Spleen (tissue), 11 donors: ENCODE measurements at regions not wholly inside any gene's neighbourhood (a gene's known extent, or its start where the extent isn't known, plus 50 kb on each side); places are given as distances from the start of the nearest gene placed in this dataset.

ENCODE experiments used
- DNase-seq: peaks from one replicate; pipeline ENCODE4 v3.0.0-alpha.2; 2020
- H3K27ac ChIP-seq, 8 donors: fragments of 200-600 bp; sonication (generic) in 7 of 8; 1 replicate in 4 of 8; 2 replicates in 4 of 8; pipeline versions ENCODE4 v1.5.0 to v1.8.0; 2016 to 2021; ENCODE audit warnings: inconsistent platforms in 4 of 8, mild to moderate bottlenecking in 4 of 8, moderate library complexity in 1 of 8
- H3K27me3 ChIP-seq, 7 donors: fragments of 200-600 bp; sonication (generic) in 6 of 7; replicated peaks in 1 of 7; 1 replicate in 4 of 7; 2 replicates in 3 of 7; pipeline versions ENCODE4 v1.5.0 to v1.8.0; 2016 to 2021; ENCODE audit warnings: inconsistent platforms in 3 of 7, mild to moderate bottlenecking in 1 of 7
- H3K36me3 ChIP-seq, 6 donors: fragments of 200-600 bp; sonication (generic) in 5 of 6; 1 replicate in 4 of 6; 2 replicates in 2 of 6; pipeline versions ENCODE4 v1.5.0 to v1.8.0; 2016 to 2021; ENCODE audit warnings: inconsistent platforms in 2 of 6
- H3K4me1 ChIP-seq, 6 donors: fragments of 200-600 bp; sonication (generic) in 5 of 6; 1 replicate in 3 of 6; 2 replicates in 3 of 6; pipeline versions ENCODE4 v1.5.0 to v1.8.0; 2016 to 2021; ENCODE audit warnings: inconsistent platforms in 3 of 6
- H3K4me3 ChIP-seq, 8 donors: fragments of 200-600 bp; sonication (generic) in 7 of 8; 1 replicate in 4 of 8; 2 replicates in 4 of 8; pipeline versions ENCODE4 v1.5.0 to v1.8.0; 2016 to 2021; ENCODE audit warnings: inconsistent platforms in 4 of 8, mild to moderate bottlenecking in 4 of 8, moderate library complexity in 2 of 8
- H3K9me3 ChIP-seq, 8 donors: fragments of 200-600 bp; sonication (generic) in 7 of 8; 1 replicate in 4 of 8; 2 replicates in 4 of 8; pipeline versions ENCODE4 v1.5.0 to v1.8.0; 2016 to 2021; ENCODE audit warnings: inconsistent platforms in 4 of 8
- POLR2A ChIP-seq, 3 donors: fragments of 450-650 bp; IDR thresholded peaks; one replicate each; pipeline ENCODE4 v1.5.1; 2017; ENCODE audit warnings: antibody characterized with exemption in 3 of 3, mild to moderate bottlenecking in 1 of 3
- POLR2AphosphoS5 ChIP-seq, 3 donors: sonication (generic); formaldehyde crosslinking; IDR thresholded peaks; one replicate each; pipeline ENCODE4 v1.5.1; 2017; ENCODE audit warnings: antibody characterized with exemption in 3 of 3
- WGBS, 5 donors: extraction: QIAGEN DNeasy Blood & Tissue Kit in 3 of 5; methylation state at CpG; one replicate each; pipeline versions ENCODE4 v1.1.5 to v1.1.7; 2013 to 2018; 5-methylcytosine and 5-hydroxymethylcytosine counted together
- intact Hi-C: fragments of 100-400 bp; cut with DNase I; formaldehyde crosslinking; loops from one replicate; pipeline ENCODE4 v1.15.0; 2023; ENCODE audit warnings: low total_unique reads
- TF ChIP-seq, protein P1 (sequence below), 11 experiments: fragments of 200-600 bp in 7 of 11; fragments of 450-650 bp in 4 of 11; sonication (generic) in 4 of 11; IDR thresholded peaks in 8 of 11; conservative IDR thresholded peaks in 3 of 11; 1 replicate in 7 of 11; 2 replicates in 4 of 11; pipeline versions ENCODE4 v1.4.0 to v1.8.0; 2016 to 2021; ENCODE audit warnings: antibody characterized with exemption in 11 of 11, inconsistent platforms in 4 of 11, mild to moderate bottlenecking in 1 of 11
- donor health status: healthy with polysubstance abuse.
- donor health status: DM: no; HTN: no; CAD: no; lungs with moderate emphysema.
- donor health status: DM: no; HTN: no; CAD: no.
- donor health status: Bipolar disorder and iron deficiency.
- donor health status: healthy.
- donor health status: DM: no; HTN: no; CAD: no.
- donor health status: DM: yes; HTN: yes; CAD: no.

DNA sequence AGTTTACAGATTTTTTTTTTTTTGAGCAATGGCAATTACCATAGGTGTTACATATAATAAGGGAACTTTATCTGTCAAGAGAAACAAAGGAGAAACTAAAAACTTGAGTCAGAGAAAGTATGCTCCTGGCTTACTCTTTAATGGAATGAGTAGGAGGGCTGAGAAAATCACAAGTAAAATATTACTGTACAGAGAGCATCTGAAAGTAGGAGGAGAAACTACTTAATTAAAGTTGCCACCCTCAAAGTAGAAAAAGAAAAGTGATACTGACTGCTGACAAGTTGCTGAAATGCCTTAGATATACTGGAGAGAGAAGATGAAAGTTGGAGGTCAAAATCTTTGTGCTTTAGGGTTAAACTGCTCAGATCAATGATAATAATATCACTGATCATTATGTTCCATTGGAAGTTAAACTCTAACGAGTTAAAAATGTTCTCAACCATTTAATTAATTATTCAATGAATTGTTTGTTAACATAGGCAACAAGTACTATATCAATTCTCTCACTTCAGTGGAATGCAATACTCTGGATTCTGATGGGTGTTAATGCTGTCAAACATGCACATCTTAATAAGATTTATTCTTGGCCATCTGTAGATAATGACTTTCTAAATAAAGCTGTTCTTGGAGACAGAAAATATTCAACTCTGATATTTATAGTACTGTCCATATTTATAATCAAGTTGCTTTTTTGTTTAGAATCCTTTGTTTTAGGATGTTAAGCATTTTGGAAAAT is 61.2 kb upstream of the CAMK2D start:
- 51 to 59% (median 58%) methylated on average over 1 of the region's 1 CpG for WGBS, 5 donors
- intact Hi-C loops: no loop called here

DNA sequence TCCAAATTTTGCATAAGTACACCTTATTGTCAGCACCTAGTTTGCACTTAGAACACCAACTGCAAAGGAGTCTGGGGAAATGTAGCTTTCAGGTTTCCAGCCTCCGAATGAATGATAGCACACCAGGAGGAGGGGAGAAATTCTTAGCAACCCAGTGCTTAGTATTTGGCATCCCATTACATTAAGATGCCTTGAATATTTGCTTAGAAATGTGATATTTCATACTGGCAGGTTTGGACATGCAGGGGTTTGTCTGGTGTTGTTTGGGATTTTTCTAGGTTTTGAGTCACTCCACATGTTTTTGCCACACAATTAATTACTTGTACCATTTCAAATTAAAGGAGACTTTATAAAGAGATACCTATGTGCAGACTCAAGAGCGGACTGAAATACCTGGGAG is 60.3 kb upstream of the CAMK2D start:
- intact Hi-C loops: no loop called here
- no peak for DNase-seq
- H3K4me1 ChIP-seq: peaks cover 4 to 41% (median 17%) of the 10 kb centered on the region in 6 donors
- H3K27ac ChIP-seq: no peak overlapping the region
- WGBS, 5 donors: 87 to 96% (median 91%) methylated on average over 2 of the region's 2 CpGs
- no peaks in the 10 kb centered on the region for H3K9me3 ChIP-seq
- TF ChIP-seq POLR2AphosphoS5 (IDR thresholded peaks at IDR 0.05) (no peak), POLR2A (IDR thresholded peaks at IDR 0.05) (no peak)
- TF ChIP-seq, protein P1, sequence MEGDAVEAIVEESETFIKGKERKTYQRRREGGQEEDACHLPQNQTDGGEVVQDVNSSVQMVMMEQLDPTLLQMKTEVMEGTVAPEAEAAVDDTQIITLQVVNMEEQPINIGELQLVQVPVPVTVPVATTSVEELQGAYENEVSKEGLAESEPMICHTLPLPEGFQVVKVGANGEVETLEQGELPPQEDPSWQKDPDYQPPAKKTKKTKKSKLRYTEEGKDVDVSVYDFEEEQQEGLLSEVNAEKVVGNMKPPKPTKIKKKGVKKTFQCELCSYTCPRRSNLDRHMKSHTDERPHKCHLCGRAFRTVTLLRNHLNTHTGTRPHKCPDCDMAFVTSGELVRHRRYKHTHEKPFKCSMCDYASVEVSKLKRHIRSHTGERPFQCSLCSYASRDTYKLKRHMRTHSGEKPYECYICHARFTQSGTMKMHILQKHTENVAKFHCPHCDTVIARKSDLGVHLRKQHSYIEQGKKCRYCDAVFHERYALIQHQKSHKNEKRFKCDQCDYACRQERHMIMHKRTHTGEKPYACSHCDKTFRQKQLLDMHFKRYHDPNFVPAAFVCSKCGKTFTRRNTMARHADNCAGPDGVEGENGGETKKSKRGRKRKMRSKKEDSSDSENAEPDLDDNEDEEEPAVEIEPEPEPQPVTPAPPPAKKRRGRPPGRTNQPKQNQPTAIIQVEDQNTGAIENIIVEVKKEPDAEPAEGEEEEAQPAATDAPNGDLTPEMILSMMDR (IDR thresholded peaks at IDR 0.05 in 8 of 11, conservative IDR thresholded peaks at IDR 0.05 in 3 of 11): no peak
- H3K4me3 ChIP-seq: no peak overlapping the region
- H3K36me3 ChIP-seq: no peaks in the 10 kb centered on the region
- H3K27me3 ChIP-seq: no peaks in the 10 kb centered on the region

More for the DNA sequence above, 61.2 kb upstream of the CAMK2D start:
- no peak overlapping the region for H3K4me3 ChIP-seq
- no peak overlapping the region for H3K27ac ChIP-seq
- no peaks in the 10 kb centered on the region for H3K27me3 ChIP-seq
- H3K36me3 ChIP-seq: no peaks in the 10 kb centered on the region
- no peak for DNase-seq
- TF ChIP-seq, protein P1 (IDR thresholded peaks at IDR 0.05 in 8 of 11, conservative IDR thresholded peaks at IDR 0.05 in 3 of 11): no peak
- TF ChIP-seq POLR2AphosphoS5 (IDR thresholded peaks at IDR 0.05) (no peak), POLR2A (IDR thresholded peaks at IDR 0.05) (no peak)
- H3K4me1 ChIP-seq: peaks cover 4 to 41% (median 17%) of the 10 kb centered on the region in 6 donors
- H3K9me3 ChIP-seq: no peaks in the 10 kb centered on the region

DNA sequence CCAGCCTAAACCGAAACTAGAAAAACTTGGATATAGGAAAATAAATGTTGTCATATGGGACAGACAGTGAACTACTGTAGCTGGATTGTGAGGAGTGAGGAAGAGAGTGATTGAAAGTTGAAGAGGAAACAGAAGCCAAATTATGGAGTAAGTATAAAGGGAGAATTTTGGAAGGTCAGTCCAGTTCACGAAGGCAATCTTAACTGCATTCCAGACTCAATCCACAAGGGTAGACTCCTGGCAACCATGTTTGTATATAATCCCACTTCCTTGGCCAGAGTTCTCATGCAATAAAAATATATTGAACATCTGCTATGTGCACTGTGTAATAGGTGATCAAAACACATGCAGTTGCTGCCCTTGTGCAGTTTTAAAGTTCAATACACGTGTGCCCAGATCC is 58.6 kb upstream of the CAMK2D start:
- intact Hi-C loops: no loop called here
- H3K27me3 ChIP-seq: no peaks in the 10 kb centered on the region
- no peak for TF ChIP-seq POLR2A (IDR thresholded peaks at IDR 0.05)
- TF ChIP-seq, protein P1 (IDR thresholded peaks at IDR 0.05 in 8 of 11, conservative IDR thresholded peaks at IDR 0.05 in 3 of 11): no peak
- no peak for TF ChIP-seq POLR2AphosphoS5 (IDR thresholded peaks at IDR 0.05)
- peaks cover 0 to 26% (median 11%) of the 10 kb centered on the region in 6 donors for H3K4me1 ChIP-seq
- H3K4me3 ChIP-seq: no peak overlapping the region
- no peak for DNase-seq
- H3K36me3 ChIP-seq: no peaks in the 10 kb centered on the region
- H3K9me3 ChIP-seq: no peaks in the 10 kb centered on the region
- H3K27ac ChIP-seq: no peak overlapping the region
- WGBS, 5 donors: 46 to 79% (median 49%) methylated on average over 3 of the region's 3 CpGs

DNA sequence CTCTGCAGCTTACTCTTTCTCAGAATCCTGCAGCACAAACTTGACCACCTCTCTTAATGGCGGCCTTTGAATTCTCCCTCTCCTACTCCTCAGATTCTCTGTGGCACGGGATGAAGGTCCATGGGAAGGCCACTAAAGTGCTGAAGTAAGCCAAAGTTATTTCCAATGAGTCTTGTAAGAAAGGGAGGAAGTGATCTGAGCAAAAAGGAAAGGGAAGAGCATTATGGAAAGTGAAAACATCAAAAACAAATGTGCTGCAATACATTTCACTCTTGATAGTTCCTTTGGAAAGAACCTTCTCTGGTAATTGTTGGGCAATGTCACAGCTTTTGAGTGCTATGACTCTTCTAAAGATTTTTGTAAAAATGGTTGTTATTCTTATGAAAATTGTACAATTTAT is 54.3 kb upstream of the CAMK2D start:
- DNase-seq: no peak
- TF ChIP-seq POLR2A (IDR thresholded peaks at IDR 0.05) (no peak), POLR2AphosphoS5 (IDR thresholded peaks at IDR 0.05) (no peak)
- TF ChIP-seq, protein P1 (IDR thresholded peaks at IDR 0.05 in 8 of 11, conservative IDR thresholded peaks at IDR 0.05 in 3 of 11): no peak
- intact Hi-C loops: no loop called here
- Histone ChIP-seq H3K27me3 (no peaks in the 10 kb centered on the region), H3K4me3 (no peak overlapping the region), H3K27ac (peak overlapping the region in 2 of 8 donors; percentile 4 to 30), H3K36me3 (no peaks in the 10 kb centered on the region), H3K9me3 (no peaks in the 10 kb centered on the region), H3K4me1 (peaks cover 0 to 6% (median 0%) of the 10 kb centered on the region in 6 donors)
- 56 to 83% (median 70%) methylated on average over 2 of the region's 2 CpGs for WGBS, 5 donors
